Dedifferentiated amniotic fluid mesenchymal stem cell (primary cell): ENCODE measurements at regions not wholly inside any gene's neighbourhood (a gene's known extent, or its start where the extent isn't known, plus 50 kb on each side); places are given as distances from the start of the nearest gene placed in this dataset.

ENCODE experiments used
- DNase-seq: peaks from one replicate; pipeline ENCODE4 v3.0.0-alpha.2; 2016; ENCODE audit errors: extremely low spot score

DNA sequence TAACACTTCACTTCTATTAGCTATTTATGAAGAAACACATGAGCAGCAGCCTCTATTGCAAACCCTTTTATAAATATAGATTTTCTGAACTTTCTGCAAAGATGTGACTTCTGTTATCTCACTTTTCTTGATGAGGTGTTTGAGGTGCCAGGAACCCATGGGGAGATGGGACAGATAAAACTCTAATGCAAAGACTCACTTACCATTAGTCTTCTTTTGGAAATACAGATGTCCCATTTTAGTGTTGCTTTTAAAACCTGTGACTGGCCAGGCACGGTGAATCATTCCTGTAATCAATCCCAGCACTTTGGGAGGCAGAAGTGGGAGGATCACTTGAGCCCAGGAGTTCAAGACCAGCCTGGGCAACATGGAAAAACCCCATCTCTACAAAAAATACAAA, 171.3 kb upstream of the GAS1 start:
- no peak for DNase-seq

GRCh38 chr9:87119328-87119881, 172.1 kb upstream of the GAS1 start:
- DNase-seq: peak; percentile 86

DNA sequence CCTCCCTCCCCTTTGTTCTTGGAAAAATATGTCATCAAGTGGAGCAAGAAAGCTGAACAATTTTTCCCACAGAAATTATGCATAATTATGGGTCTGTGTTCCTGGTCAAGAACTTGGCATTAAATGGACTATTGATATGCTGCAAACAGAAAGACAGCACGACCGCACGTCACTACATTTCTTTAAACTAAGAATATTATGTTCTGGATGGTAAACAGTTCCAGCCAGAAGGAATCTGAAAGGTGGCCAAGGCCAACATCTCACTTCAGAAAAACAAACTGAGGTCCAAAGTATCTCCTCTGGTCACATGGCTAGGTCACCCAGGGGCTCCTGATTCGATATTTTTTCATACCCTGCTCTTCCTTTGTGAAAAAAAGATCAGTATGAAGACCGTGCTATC, 173.3 kb upstream of the GAS1 start:
- DNase-seq: no peak

DNA sequence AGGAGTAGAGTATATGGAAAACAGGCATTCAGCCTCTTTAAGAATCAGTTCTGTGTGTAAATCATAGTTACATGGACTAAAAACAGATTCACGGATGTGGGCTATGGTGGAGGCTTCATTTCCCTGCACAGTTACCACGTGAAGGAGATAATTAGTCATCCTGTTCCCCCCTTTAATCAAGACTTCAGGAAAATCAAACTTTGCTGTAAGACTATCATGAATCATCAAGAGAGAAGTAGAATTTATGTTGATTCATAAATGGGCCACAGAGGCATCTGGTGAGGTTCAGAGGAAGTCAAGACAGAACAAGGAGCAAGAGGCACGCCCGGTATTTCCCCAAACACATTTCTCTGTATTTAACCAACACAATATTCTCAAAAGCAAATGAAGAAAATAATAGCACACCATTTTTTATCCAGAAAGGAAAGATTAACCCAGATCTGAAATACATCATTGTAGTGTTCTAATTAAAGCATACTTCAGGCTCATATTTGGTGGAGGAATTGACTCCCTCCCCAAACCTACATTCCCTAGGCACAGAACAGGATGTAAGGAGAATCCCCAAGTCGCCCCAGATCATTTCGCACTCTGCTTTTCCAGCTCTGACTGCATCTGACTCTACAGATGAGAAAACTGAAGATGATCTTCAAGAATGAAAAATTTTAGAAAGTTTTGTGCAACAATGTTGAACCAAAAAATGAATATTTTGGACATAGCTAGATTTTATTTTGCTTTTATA, 175.8 kb upstream of the GAS1 start:
- DNase-seq: peak; percentile 74

DNA sequence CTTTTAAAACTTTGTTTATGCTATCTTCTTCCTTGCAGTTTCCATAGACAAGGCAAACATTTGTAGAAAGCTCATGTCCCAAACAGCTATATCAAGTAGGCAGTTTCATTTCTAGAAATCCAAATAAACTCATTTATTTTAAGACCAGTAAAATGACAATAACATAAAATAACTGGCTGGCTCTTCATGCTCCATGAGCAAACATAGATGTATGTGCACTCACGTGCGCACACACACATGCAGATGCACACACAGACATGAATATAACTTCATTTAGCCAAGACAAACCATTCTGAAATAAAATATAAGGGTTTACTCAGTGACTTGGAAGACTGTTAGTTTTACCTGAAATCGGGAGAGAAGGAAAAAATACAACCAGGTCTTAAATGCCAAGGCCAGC, 176.5 kb upstream of the GAS1 start:
- DNase-seq: no peak

DNA sequence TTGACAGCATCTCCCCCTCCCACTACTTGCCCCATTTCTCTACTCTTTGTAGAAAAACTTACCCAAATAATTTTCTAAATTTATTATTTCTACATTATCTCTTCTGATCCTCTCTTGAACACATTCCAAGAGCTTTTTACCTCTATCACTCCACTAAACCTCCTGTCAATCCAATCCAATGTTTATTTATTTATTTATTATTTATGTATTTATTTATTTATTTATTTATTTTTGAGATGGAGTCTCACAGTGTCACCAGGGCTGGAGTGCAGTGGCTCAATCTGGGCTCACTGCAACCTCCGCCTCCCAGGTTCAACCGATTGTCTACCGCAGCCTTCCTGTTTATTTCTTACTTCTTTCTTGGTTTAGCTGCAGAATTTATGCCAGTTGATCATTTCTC, 178.5 kb upstream of the GAS1 start:
- DNase-seq: no peak

GRCh38 chr9:87127543-87127942, 180.2 kb upstream of the GAS1 start:
- DNase-seq: no peak

- DNase-seq: no peak
Observed at GRCh38 chr9:87127978-87128614, 180.8 kb upstream of the GAS1 start.

DNA sequence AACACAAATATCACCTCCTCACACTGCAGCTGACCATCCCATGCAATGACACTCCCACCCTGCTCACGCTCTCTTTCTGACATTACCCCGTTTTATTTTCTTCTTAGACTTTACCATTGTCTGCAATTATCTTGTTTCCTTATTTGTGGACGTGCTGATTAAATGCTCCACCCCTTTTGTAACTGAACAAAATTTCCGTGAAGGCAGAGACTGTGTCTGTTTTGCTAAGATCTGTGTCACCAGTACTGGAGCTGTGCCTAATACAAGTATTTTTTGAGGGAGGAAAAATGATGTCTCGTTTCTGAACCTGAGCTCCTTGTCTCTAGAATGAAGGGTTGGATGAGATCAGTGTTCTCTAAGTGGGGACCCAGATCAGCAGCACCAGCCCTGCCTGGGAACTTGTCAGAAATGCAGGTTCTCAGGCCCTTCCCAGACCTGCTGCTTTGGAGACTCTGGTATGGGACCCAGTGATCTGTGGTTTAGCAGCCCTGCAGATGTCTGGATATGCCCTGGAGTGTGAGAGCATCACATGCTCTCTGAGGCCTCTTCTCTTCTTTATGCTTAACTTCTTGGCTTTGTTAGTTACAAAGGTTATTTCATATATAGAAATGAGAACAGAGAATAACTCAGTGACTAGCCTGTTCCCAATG, 181.7 kb upstream of the GAS1 start:
- DNase-seq: no peak

DNA sequence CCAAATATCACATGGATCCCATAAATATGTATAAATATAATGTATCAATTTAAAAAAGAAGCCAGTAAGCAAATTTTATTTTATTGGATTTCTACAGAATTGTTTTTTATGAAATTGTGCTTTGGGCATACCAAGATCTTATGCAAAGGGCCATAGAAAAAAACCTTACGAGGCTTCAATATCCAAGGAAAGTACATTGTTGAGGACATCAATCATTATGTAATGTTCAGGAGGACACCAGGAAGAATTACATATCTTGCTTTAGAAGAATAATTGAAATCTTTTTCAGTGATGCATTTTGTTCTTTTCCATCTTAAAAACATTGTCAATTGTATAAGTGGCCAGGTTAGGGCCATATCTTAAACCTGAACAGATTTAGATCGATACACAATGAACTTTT, 187.8 kb upstream of the GAS1 start:
- DNase-seq: no peak

DNA sequence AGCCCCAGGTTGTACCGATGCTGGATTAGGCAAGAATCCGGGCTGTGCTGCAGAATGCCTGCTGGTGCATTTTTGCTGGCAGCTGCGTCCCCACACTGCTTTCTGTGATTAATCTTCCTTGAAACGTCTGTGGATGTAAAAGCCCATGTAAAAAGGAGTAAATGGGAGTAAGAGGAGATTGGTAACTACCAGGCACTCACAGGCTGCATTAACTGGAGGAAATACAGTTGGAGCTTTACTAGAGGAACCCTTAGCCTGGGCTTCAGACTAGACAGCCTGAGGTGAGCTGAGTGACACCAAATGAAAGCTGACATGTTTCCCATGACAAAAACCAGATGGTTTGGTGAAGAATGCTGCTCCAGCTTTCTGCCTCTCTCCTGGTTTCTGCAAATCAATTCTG, 190.4 kb upstream of the GAS1 start:
- no peak for DNase-seq

DNA sequence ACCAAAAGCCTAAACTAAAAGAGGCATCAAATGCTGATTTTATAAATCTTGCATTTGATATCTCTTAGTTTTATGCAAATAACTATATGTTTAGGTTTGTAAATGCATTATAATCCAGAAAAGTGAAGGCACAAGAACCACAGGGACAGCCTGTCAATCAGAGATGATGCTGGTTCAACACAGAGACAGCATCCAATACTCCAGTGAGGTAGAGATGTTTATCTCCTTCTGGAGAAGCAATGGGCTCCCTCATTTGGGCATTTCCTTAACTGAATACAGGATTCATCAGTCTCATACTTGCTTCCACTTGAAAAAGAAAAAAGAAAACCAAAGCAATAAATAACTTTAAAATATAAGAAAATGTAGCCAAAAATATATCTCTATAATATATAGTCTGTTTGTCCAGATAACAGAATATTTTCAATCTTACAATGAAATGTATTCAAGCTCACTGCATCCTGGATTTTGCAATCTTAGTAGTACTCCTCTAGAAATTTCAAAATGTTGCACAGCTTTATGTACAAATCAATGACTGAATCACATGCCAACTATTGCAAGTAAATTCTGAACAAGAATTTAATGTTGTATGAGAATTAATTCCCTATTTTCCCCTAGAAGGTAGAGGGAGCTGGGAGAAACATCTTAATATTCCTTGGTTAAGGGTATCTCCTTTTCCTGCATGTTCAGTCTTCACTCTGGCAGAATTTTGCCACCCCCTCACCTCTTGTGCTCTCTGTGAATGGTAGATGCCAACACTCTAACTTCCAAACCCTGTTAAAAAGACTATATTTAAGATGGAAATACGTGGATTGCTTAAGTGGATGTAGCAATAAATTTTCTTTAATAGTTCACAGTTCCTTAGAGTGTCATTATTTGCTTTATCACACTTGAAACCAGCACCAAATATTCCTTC, 191.1 kb upstream of the GAS1 start:
- no peak for DNase-seq

DNA sequence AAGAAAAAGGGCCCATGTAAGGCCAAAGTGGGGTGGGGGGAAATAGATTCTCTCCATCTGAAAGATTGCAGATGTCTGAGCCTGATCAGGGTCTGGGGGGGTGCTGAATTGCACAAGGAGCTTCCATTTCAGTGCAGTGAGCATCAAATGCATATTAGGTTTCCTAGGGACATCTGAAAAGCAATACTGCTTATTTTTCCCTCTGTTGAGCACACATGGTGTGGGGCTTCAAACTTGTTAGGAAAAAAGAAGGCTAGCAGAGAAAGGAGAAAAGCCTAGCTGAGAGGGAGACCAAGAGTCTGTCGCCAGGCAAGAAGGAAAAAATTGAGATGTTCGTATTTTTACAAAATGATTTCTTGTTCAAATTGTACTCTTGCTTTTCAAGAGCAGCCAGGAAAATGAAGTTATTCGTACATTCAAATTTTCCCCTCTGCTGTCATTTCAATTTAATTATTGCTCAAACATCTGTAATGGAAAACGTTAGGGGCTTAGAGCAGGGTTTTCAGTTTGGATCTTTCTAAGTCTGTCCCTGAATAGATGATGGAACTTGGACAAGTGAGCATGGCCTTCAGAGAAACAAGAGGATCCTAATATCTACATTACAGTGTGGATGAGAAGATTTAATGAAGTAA, 191.9 kb upstream of the GAS1 start:
- no peak for DNase-seq

GRCh38 chr9:87140142-87140541, 192.8 kb upstream of the GAS1 start:
- no peak for DNase-seq

GRCh38 chr9:87140605-87141109, 193.4 kb upstream of the GAS1 start:
- no peak for DNase-seq

DNA sequence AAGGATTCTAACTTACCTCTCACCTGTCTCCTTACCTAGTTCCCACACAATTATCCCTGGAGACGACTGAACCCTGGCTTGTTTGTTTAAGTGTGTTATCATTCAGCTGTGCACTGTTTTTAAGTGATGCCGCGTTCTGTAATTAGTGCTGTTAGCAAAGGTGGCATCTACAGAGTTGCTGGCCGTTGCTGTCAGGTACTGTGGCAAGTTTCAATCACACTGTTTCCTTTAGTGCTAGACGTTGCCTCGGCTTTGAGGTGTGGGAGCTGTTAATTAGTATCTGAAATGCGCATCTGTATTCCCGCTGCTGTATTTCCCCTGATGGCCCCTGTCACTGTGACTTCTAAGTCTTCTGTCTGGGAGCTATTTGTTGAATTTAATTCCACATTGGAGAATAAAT, 193.8 kb upstream of the GAS1 start:
- no peak for DNase-seq

GRCh38 chr9:87146933-87147332, 199.6 kb upstream of the GAS1 start:
- DNase-seq: no peak

GRCh38 chr9:87147839-87148238, 200.5 kb upstream of the GAS1 start:
- DNase-seq: no peak

DNA sequence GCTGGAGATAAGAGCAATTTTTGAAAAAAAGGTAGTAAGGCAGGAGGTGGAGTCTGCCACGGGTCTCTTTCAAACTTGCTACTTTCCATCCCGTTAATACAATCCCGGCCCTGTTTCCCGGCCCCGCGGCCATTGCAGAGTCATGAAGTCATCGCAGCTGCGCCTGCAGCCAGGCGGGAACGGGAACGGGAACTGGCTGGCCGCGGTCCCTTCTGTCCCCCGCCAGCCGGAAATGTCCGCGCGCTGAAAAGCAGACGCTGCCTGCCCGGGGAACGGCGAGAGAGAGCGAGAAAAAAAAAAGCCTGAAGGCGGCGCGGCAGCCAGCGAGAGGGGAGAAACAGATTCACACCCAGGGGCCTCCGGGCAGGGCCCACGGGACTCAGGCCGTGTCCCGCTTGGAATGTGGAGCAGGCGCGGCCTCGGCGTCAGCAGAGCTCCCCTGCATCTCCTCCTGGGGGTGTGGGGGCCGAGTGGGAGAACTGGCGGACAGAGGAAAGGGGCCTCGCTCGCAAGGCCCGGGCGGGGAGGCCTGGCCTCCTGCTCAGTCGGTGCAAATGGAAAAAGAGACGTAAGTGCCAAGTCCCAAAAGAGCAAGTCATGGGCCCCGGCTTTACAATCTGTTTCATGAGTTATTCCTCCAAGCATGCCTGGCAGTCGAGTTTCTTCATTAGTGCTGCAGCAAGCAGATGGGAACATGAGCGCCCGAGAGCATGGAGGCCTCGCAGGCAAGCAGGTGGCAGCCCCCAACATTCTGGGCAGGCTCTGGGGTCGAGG, 201.2 kb upstream of the GAS1 start:
- peak; percentile 80 for DNase-seq

DNA sequence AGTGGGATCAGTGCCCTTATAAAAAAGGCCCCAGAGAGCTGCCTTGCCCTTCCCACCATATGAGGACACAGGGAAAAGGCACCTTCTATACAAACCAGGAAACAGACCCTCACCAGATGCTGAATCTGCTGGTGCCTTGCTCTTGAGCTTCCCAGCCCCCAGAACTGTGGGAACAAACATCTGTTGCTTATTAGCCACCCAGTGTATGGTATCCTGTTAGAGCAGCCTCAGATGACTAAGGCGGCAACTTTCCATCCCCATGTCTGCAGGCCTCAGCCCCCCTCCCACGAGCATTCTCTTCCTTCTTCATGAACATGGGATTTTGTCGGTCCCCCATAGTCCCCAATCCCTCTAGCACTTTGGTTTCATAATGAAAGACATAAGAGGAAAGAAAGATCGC, 202.5 kb upstream of the GAS1 start:
- no peak for DNase-seq
